GM18520 (cell line): ENCODE measurements at regions not wholly inside any gene's neighbourhood (a gene's known extent, or its start where the extent isn't known, plus 50 kb on each side); places are given as distances from the start of the nearest gene placed in this dataset.

ENCODE experiments used
- ATAC-seq: cut with Tn5 transposase; IDR thresholded peaks from one replicate; pipeline ENCODE4 v1.9.1; 2021; ENCODE audit not compliant: unreplicated experiment

- no peak for ATAC-seq
These were observed 58.9 kb upstream of the TRABD2B start for GRCh38 chr1:48055876-48056764.

GRCh38 chr1:48054232-48054631 lies 57.0 kb upstream of the TRABD2B start:
- no peak for ATAC-seq

DNA sequence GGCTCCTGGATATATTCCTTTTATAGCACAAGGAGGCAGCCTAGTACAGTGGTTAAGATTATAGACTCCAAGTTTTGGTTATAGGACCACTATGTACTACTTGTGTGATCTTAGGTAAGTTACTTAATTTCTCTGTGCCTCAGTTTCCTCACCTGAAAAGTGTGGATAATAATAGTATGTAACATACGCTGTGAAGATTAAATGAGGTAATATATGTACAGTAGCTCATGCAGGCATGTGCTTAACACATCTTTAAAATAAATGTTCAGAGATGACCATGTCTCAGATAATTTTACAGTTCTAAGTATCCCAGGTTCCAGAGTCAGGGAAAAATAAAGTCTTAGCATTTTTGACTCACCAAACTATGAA lies 55.7 kb upstream of the TRABD2B start:
- ATAC-seq: no peak

GRCh38 chr1:48051466-48052126 lies 54.4 kb upstream of the TRABD2B start:
- ATAC-seq: no peak

- ATAC-seq: no peak
These were observed 52.8 kb upstream of the TRABD2B start for GRCh38 chr1:48049823-48050535.

GRCh38 chr1:48048980-48049379 lies 51.8 kb upstream of the TRABD2B start:
- ATAC-seq: no peak

- no peak for ATAC-seq
These were observed 50.9 kb upstream of the TRABD2B start for GRCh38 chr1:48048064-48048463.

- no peak for ATAC-seq
These were observed 49.9 kb upstream of the TRABD2B start for GRCh38 chr1:48047116-48047515.
